NCI-H1092 treated with DMSO at 0.1 percent for 48 hours (cell line): ENCODE measurements at regions not wholly inside any gene's neighbourhood (a gene's known extent, or its start where the extent isn't known, plus 50 kb on each side); places are given as distances from the start of the nearest gene placed in this dataset.

Experiments
- DNase-seq: peaks from one replicate; lab custom pipeline; 2025; lab: John Stamatoyannopoulos, UW

GRCh38 chr7:106775975-106776607 is 89.0 kb upstream of the PIK3CG start:
- no peak for DNase-seq

GRCh38 chr7:106776618-106777347 is 88.3 kb upstream of the PIK3CG start:
- DNase-seq = no peak

GRCh38 chr7:106777674-106778299 is 87.3 kb upstream of the PIK3CG start:
- no peak for DNase-seq

GRCh38 chr7:106778656-106779250 is 86.3 kb upstream of the PIK3CG start:
- no peak for DNase-seq

GRCh38 chr7:106779877-106780276 is 85.2 kb upstream of the PIK3CG start:
- DNase-seq = no peak

- no peak for DNase-seq
Measured at GRCh38 chr7:106781007-106781406, 84.1 kb upstream of the PIK3CG start.

GRCh38 chr7:106781828-106782544 is 83.1 kb upstream of the PIK3CG start:
- no peak for DNase-seq

GRCh38 chr7:106783286-106783685 is 81.8 kb upstream of the PIK3CG start:
- DNase-seq = no peak

GRCh38 chr7:106788637-106789036 is 76.4 kb upstream of the PIK3CG start:
- no peak for DNase-seq

- no peak for DNase-seq
Measured at GRCh38 chr7:106791526-106791925, 73.6 kb upstream of the PIK3CG start.

- DNase-seq = no peak
Measured at GRCh38 chr7:106792233-106792926, 72.7 kb upstream of the PIK3CG start.

- DNase-seq = peak; percentile 42
Measured at GRCh38 chr7:106793015-106793975, 71.8 kb upstream of the PIK3CG start.

GRCh38 chr7:106794276-106795083 is 70.6 kb upstream of the PIK3CG start:
- DNase-seq = no peak

GRCh38 chr7:106795084-106795876 is 69.8 kb upstream of the PIK3CG start:
- DNase-seq = no peak

GRCh38 chr7:106795877-106796231 is 69.2 kb upstream of the PIK3CG start:
- DNase-seq = no peak

- DNase-seq = no peak
Measured at GRCh38 chr7:106797937-106798336, 67.1 kb upstream of the PIK3CG start.

- DNase-seq = no peak
Measured at GRCh38 chr7:106802589-106802988, 62.5 kb upstream of the PIK3CG start.

GRCh38 chr7:106806556-106806955 is 58.5 kb upstream of the PIK3CG start:
- DNase-seq = no peak

GRCh38 chr7:106807474-106807873 is 57.6 kb upstream of the PIK3CG start:
- DNase-seq = no peak
